SK-N-SH (cell line): ENCODE measurements at regions not wholly inside any gene's neighbourhood (a gene's known extent, or its start where the extent isn't known, plus 50 kb on each side); places are given as distances from the start of the nearest gene placed in this dataset.

Source experiments
- EZH2phosphoT487 ChIP-seq: fragments of 200-600 bp; sonication (generic); IDR thresholded peaks from 2 replicates; pipeline ENCODE4 v1.6.1; 2017; ENCODE audit warnings: low read depth, mixed run types, mild to moderate bottlenecking, antibody characterized with exemption, moderate library complexity, borderline replicate concordance
- TF ChIP-seq, protein P1 (sequence below): fragments of 200-600 bp; sonication (generic); IDR thresholded peaks from 2 replicates; pipeline ENCODE4 v1.6.1; 2017; ENCODE audit warnings: antibody characterized with exemption, mild to moderate bottlenecking, moderate library complexity

DNA sequence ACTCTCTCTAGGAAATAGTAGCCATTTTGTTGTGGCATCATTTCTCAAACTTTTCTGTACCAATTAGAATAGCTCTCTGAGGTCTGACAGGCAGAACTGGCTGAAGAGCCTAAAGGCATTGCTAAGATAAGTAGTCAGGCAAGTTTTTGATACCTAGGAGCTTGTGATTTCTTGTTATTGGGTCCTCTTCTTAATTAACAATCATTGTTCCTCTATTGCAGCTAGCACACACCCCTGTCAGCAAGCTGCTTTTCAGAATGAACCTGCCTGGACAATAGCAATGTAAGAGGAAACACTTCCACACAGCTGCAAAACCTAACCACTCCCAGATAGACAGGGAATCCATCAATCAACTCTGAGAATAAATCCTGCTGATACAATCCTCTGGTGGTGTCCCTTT is 403.9 kb upstream of the TBL1XR1 start:
- TF ChIP-seq, protein P1, sequence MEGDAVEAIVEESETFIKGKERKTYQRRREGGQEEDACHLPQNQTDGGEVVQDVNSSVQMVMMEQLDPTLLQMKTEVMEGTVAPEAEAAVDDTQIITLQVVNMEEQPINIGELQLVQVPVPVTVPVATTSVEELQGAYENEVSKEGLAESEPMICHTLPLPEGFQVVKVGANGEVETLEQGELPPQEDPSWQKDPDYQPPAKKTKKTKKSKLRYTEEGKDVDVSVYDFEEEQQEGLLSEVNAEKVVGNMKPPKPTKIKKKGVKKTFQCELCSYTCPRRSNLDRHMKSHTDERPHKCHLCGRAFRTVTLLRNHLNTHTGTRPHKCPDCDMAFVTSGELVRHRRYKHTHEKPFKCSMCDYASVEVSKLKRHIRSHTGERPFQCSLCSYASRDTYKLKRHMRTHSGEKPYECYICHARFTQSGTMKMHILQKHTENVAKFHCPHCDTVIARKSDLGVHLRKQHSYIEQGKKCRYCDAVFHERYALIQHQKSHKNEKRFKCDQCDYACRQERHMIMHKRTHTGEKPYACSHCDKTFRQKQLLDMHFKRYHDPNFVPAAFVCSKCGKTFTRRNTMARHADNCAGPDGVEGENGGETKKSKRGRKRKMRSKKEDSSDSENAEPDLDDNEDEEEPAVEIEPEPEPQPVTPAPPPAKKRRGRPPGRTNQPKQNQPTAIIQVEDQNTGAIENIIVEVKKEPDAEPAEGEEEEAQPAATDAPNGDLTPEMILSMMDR: no peak
- no peak for TF ChIP-seq EZH2phosphoT487
